ENCODE measurements at regions not wholly inside any gene's neighbourhood (a gene's known extent, or its start where the extent isn't known, plus 50 kb on each side); places are given as distances from the start of the nearest gene placed in this dataset.

- TF ChIP-seq CTCF (IDR thresholded peaks at IDR 0.05) (no peak), POLR2A (IDR thresholded peaks at IDR 0.05) (no peak)
Observed at GRCh38 chr6:120686492-120686891, 647.8 kb downstream of the TBC1D32 start.

All from uterus (tissue), 2 donors.